ENCODE measurements at regions not wholly inside any gene's neighbourhood (a gene's known extent, or its start where the extent isn't known, plus 50 kb on each side); places are given as distances from the start of the nearest gene placed in this dataset.

DNA sequence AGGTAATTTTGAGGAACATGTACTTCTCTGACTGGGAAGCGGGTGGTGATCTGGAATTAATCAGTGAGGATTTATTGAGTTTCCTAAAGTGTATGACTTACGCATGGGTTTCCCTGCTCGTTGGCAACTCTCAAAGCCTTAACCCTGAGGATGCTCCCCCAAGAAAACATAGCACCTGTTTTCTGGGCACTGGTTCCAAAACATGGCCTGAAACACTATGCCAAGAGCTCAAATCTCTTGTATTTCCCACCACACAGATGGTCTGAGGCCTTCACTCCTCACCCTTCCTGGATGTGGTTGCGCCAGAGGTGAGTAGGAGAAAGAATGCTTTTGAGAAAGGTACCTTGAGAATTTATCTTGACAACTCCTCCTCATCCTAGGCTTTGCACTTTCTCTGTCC is 250.4 kb downstream of the FZD1 start:
- H3K9me3 ChIP-seq (replicated peaks; ENCODE audit: control insufficient read depth, insufficient read depth, low read depth, low read length): no peaks in the 10 kb centered on the region
- WGBS (ENCODE audit: insufficient coverage, low coverage, missing lambda C conversion rate): 35% methylated on average over 4 of the region's 4 CpGs
- H3K4me1 ChIP-seq (replicated peaks in 1 of 2; ENCODE audit: control insufficient read depth in 2 of 2, insufficient read depth in 2 of 2, low read length in 2 of 2): no peaks in the 10 kb centered on the region
- H3K36me3 ChIP-seq (ENCODE audit: control insufficient read depth, insufficient read depth, low read length): no peaks in the 10 kb centered on the region
- H3K27me3 ChIP-seq (ENCODE audit: control insufficient read depth in 2 of 2, insufficient read depth in 2 of 2, low read length in 2 of 2): no peaks in the 10 kb centered on the region
- POLR2A ChIA-PET: no interaction called here
- no peak overlapping the region for H3K9ac ChIP-seq (ENCODE audit: insufficient read depth in 1 of 2, low read depth in 2 of 2, low read length in 2 of 2)
- no peak overlapping the region for H3K4me3 ChIP-seq
- no peaks in the 10 kb centered on the region for H3K9me1 ChIP-seq (ENCODE audit: control insufficient read depth, insufficient read depth, low read length)
- H3K4me2 ChIP-seq (ENCODE audit: insufficient read depth, low read length): no peak overlapping the region
- BruUV-seq (replicated peaks): no TSS peak
- FAIRE-seq (no peak), ATAC-seq (no peak), DNase-seq (ENCODE audit: extremely low read depth in 1 of 4, low spot score in 3 of 4) (no peak)
- CTCF ChIA-PET (ENCODE audit: low intra/inter-chr PET ratio): no interaction called here
- in situ Hi-C loops (cut with MboI) (no loop called here), intact Hi-C loops (cut with micrococcal nuclease) (no loop called here)
- no peaks in the 10 kb centered on the region for H3K79me2 ChIP-seq (ENCODE audit: control insufficient read depth, insufficient read depth, low read length)
- no peaks in the 10 kb centered on the region for H4K20me1 ChIP-seq (replicated peaks; ENCODE audit: control insufficient read depth, insufficient read depth, low read length)
- no peak overlapping the region for H2AFZ ChIP-seq (ENCODE audit: low read depth, low read length)
- no peak overlapping the region for H3K27ac ChIP-seq (ENCODE audit: extremely low read depth, low read depth, low read length)
- TF ChIP-seq SIRT6 (IDR thresholded peaks at IDR 0.05; ENCODE audit: low read depth, low read length) (no peak), HDAC2 (IDR thresholded peaks at IDR 0.05) (no peak), REST (IDR thresholded peaks at IDR 0.05; ENCODE audit: borderline replicate concordance) (no peak), REST (CRISPR knock-in tag; IDR thresholded peaks at IDR 0.05; ENCODE audit: low read depth) (no peak), TOE1 (IDR thresholded peaks at IDR 0.05; ENCODE audit: borderline replicate concordance) (no peak), TOE1 (CRISPR knock-in tag; IDR thresholded peaks at IDR 0.05; ENCODE audit: borderline replicate concordance, low read depth) (no peak), NR2C1 (IDR thresholded peaks at IDR 0.05) (no peak), NR2C1 (tag; IDR thresholded peaks at IDR 0.05) (no peak), ELF4 (CRISPR knock-in tag; IDR thresholded peaks at IDR 0.05) (no peak), ZBTB7A (IDR thresholded peaks at IDR 0.05; ENCODE audit: borderline replicate concordance, control insufficient read depth, low read depth, low read length) (no peak)
- TF ChIP-seq, protein P1, sequence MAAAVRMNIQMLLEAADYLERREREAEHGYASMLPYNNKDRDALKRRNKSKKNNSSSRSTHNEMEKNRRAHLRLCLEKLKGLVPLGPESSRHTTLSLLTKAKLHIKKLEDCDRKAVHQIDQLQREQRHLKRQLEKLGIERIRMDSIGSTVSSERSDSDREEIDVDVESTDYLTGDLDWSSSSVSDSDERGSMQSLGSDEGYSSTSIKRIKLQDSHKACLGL (CRISPR knock-in tag; IDR thresholded peaks at IDR 0.05; ENCODE audit: borderline replicate concordance, poor library complexity, severe bottlenecking): no peak
- TF ChIP-seq, protein P2, sequence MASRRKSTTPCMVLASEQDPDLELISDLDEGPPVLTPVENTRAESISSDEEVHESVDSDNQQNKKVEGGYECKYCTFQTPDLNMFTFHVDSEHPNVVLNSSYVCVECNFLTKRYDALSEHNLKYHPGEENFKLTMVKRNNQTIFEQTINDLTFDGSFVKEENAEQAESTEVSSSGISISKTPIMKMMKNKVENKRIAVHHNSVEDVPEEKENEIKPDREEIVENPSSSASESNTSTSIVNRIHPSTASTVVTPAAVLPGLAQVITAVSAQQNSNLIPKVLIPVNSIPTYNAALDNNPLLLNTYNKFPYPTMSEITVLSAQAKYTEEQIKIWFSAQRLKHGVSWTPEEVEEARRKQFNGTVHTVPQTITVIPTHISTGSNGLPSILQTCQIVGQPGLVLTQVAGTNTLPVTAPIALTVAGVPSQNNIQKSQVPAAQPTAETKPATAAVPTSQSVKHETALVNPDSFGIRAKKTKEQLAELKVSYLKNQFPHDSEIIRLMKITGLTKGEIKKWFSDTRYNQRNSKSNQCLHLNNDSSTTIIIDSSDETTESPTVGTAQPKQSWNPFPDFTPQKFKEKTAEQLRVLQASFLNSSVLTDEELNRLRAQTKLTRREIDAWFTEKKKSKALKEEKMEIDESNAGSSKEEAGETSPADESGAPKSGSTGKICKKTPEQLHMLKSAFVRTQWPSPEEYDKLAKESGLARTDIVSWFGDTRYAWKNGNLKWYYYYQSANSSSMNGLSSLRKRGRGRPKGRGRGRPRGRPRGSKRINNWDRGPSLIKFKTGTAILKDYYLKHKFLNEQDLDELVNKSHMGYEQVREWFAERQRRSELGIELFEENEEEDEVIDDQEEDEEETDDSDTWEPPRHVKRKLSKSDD (conservative IDR thresholded peaks at IDR 0.05; ENCODE audit: low read length): no peak
